ENCODE measurements at regions not wholly inside any gene's neighbourhood (a gene's known extent, or its start where the extent isn't known, plus 50 kb on each side); places are given as distances from the start of the nearest gene placed in this dataset.

DNA sequence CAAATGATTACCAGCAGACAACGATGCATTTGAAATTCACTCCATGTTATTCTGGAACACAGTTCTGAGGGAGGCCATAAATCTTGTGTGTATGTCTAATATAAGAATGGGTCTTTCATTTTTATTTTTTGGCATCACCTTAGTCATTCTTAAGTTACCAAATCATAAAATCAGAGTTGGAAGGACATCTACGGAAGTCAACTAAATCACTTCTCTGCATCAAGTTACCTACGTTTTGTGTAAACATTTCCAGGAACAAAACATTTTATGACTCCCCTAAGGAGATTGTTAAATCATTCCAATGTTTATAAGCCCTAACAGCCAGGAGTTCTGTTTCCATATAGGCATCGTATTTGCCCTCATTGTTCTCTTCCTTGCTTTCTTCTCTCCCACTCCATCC, 378.2 kb downstream of the FAM170A start:
- no peak for DNase-seq (ENCODE audit: low spot score)

DNA sequence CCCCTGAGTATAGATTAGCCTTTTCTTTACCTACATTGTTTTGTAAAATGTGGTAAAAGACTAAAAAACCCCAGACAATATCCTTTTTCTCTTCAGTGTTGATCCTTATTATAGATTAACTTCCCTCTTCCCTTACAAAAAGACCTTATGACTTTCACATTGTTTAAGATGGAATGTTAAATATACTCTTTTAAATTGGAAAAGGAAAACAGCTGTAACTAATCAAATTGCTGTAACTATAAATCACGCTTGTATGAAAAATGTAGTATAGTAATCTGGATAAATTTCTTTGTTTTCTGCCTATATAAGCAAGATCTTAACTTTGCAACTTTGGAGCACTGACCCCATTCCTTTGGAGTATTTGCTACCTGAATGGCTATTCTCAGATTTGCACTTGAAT, 383.1 kb downstream of the FAM170A start:
- DNase-seq (ENCODE audit: low spot score) = no peak

DNA sequence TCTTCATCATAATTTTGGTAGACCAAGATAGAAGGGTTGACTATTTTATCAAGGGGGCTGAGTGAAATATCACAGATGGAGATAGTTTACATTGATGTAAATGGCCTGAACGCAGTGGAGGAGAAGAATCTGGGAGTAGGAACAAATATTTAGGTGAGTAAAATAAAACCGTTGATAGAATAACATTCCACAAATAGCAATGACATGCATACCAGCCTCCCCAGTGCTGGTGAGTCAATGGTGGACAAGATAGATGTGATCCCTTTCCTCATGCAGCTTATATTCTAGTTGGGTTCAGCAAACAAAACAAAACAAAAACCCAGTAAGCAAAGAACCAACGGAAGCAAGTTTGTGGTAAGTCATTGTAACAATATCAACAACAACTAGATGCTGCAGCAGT, 385.2 kb downstream of the FAM170A start:
- DNase-seq (ENCODE audit: low spot score) = no peak

DNA sequence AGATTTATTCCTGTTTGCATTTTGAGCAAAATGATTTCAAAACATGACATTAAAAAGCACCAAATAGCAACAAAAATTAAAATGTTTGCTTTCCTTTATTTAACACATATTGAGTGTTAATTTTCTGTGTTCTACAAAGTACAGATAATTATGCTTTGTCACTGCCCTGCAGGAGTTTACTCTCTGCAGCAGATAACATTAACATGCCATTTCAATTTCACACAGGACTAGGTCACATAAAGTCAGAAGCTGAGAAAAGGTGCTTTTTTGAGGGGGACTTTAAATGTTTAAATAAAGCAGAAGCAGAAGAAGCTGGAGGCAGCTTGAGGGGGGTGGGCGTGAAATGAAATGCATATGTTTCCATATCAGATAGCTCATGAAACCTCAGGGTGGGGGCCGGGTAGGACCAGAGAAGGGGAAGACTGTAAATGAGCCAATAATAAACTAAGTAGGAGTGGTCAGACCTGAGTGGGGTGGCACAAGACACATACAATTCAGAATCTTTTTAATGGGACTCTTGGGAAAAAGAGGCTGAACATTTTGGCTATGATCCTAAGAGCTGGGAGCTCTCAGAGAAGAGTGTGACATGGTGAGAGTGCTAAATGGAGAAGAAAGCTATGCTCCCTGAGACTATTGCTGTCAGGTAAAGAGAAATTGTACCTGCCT, 387.5 kb downstream of the FAM170A start:
- no peak for DNase-seq (ENCODE audit: low spot score)

DNA sequence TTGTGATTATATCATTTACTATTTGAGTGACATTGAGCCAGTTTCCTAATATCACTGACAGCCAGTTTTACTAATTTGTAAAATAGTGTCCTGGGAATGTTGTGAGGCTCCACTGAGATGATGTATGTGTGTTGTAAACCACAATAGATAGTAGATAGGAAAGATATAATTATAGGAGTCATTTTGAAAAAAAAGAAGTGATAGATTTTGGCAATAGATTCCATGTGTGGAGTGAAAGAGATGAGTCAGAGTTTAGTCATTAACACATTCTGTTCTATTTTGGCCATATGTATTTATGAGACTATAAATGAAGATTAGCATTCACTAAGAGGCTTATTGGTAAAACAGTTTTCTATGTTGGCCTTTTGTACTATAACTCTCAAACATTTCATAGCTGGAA, 388.2 kb downstream of the FAM170A start:
- no peak for DNase-seq (ENCODE audit: low spot score)

DNA sequence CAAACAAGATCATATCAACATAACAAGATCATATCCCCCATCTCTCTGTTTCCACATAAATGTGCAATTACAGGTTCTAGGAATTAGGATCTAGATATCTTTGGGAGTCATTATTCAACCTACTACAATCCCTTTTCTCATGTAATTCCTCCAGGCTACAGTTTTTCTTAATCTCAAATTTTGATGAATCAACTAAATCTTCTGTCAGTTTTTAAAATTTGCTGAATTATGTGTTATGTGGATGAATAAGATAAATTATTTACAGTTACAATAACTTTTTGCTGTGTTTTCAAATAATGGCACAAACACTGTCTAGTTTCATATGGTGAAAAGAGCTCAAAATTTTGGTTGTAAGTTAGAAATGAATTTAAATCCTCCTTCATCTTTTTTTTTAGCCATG, 405.8 kb downstream of the FAM170A start:
- DNase-seq (ENCODE audit: low spot score) = no peak

GRCh38 chr5:120035815-120036577, 406.6 kb downstream of the FAM170A start:
- no peak for DNase-seq (ENCODE audit: low spot score)

- no peak for DNase-seq (ENCODE audit: low spot score)
These were observed 408.1 kb downstream of the FAM170A start for GRCh38 chr5:120037451-120037850.

GRCh38 chr5:120039111-120039510, 409.8 kb downstream of the FAM170A start:
- no peak for DNase-seq (ENCODE audit: low spot score)

DNA sequence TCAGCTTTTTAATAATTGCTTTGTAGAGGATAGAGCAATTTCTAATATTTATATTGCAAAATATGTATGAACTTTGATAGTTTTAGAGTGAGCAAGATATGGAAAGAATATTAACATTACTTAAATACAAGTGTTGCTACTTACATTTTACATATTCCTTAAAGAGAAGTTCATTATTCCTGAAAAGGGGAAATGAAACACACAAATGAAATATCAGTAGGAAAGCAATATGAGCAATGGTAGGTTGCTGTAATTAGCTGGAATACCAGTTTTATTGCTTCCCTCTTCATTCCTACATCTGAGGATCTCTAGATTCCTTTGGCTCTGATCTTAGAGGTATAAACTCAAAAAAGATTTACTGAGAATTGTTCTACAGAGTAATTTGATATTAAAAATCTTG, 414.1 kb downstream of the FAM170A start:
- DNase-seq (ENCODE audit: low spot score) = no peak

GRCh38 chr5:120052916-120053828, 410.9 kb upstream of the PRR16 start:
- DNase-seq (ENCODE audit: low spot score) = no peak

DNA sequence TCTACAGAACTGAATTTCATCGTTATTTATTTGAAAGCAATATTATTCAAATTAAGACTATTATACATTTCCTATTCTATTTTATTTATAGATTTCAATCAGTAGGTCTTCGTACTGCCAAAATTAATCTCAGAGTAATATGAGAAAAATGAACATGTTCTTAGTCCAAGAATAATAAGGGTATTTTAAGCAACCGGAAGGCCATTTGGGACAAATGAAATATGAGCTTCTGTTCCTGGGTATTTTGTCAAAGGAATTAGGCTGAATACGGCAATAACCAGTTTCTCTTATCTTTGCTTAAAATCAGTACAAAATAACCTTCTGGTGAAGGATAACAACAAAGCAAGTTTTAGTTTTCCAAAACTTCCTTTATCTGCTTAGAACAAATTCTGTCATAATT, 410.3 kb upstream of the PRR16 start:
- DNase-seq (ENCODE audit: low spot score) = no peak

- peak; percentile 8 for DNase-seq (ENCODE audit: low spot score)
These were observed 408.2 kb upstream of the PRR16 start for GRCh38 chr5:120055858-120056257.

GRCh38 chr5:120062515-120062917, 401.6 kb upstream of the PRR16 start:
- DNase-seq (ENCODE audit: low spot score) = no peak

DNA sequence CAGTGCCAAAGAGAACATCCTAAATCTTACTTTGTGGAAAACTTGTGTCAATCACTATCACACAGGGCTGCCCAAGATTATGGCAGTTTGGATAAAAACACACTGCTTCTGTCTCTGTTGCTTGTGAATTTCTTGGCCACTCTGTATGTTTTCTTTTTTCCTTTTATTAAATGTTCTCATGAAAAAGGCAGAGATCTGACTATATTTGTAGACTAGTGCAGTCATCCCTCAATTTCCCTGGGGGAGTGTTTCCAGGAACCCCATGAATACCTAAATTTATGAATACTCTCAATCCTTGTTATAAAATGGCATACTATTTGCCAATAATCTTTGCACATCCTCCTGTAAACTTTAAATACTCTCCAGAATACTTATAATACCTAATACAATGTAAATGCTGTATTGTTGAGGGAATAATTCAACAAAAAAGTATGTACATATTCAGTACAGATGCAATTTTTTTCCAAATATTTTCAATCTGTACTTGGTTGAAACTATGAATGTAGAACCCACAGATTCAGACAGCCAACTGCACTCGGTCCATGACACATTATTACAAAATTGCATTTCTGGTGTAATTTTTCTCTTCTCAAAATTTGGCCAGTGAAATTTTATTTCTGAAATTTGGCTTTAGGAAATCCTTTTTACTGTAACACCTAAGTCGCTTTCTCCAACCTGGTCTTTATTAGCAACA, 391.9 kb upstream of the PRR16 start:
- DNase-seq (ENCODE audit: low spot score) = no peak

- no peak for DNase-seq (ENCODE audit: low spot score)
These were observed 390.4 kb upstream of the PRR16 start for GRCh38 chr5:120073722-120074121.

DNA sequence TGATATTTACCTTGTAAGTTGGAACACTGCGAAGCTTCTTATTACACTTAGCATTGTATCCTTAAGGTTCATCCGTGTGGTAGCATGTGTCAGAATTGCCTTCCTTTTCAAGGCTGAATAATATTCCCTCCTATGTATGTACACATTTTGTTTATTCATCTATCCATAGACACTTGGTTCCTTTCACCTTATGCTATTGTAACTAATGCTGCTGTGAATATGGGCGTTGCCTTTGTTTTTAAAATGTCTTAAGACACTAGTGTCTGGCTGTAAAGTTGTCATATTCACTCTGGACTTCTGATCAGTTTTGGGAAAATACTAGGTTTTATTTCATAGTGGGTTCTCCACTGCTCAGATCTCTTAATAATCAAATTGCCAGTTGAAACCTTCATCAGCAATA, 383.3 kb upstream of the PRR16 start:
- DNase-seq (ENCODE audit: low spot score) = no peak

DNA sequence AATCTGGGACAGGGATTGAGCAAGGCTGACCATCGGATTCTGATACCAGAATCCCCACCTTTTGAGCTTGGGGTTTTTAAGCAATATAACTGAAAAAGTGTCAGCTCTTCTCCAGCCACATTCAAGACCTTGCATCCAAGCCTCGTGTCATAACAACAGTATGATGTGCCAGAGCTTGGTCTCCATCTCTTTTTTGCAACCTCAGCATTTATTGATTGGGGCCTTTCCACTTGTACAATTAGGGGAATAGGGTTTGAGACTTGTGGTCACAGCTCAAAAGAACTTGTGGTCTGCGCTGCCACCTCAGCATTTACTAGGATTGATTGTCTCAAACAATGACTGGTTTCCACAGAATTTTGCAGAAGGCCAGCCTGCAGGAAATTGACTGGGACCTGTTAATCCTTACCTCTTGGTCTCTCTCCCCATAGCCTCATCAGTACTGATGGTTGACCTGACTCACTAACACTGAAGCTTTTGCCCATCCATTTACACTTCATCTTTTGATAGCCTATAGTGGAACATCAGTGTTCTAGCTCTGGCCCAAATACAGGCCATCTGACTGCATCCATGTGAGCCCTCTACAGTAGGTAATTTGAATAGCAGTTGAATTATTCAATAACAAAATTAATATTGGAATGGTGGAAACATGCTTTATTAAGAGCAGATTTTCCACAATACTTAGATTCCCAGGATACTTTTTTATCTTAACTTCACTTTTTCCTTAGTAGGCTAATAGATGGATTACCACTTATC, 381.6 kb upstream of the PRR16 start:
- DNase-seq (ENCODE audit: low spot score) = no peak

- no peak for DNase-seq (ENCODE audit: low spot score)
These were observed 380.1 kb upstream of the PRR16 start for GRCh38 chr5:120083851-120084542.

- DNase-seq (ENCODE audit: low spot score) = no peak
These were observed 379.6 kb upstream of the PRR16 start for GRCh38 chr5:120084543-120084870.

DNA sequence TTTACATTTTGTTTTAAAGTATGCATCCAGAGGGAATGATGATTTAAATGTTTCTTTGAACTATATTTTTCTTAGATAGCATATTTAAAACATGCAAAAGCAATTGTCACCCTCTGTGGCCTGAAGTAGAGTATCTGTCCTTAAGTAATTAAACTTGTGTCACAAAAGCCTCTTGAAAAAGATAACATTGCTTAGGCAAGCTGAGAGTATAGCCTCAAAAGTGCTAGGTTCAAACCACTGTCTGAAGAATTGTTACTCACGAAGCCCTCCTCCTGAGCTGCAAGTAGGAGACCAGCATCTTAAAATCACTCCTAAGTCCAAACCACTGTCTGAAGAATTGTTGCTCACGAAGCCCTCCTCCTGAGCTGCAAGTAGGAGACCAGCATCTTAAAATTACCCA, 378.0 kb upstream of the PRR16 start:
- DNase-seq (ENCODE audit: low spot score) = no peak

Data from cerebellar cortex (tissue), 1 donor.